ENCODE measurements at regions not wholly inside any gene's neighbourhood (a gene's known extent, or its start where the extent isn't known, plus 50 kb on each side); places are given as distances from the start of the nearest gene placed in this dataset.

- no peak for TF ChIP-seq CTCF (conservative IDR thresholded peaks at IDR 0.05)
- Mint-ChIP-seq H3K27me3 (no peaks in the 10 kb centered on the region), H3K4me1 (ENCODE audit: unreplicated experiment) (peaks cover 18% of the 10 kb centered on the region), H3K4me3 (peak overlapping the region; percentile 96), H3K36me3 (no peaks in the 10 kb centered on the region), H3K9me3 (no peaks in the 10 kb centered on the region), H3K27ac (peak overlapping the region; percentile 97)
- DNase-seq (ENCODE audit: extremely low spot score, unreplicated experiment): no peak
Measured at GRCh38 chr1:9429342-9429711, 109.9 kb upstream of the SLC25A33 start.

- no peaks in the 10 kb centered on the region for H3K36me3 Mint-ChIP-seq
- TF ChIP-seq CTCF (conservative IDR thresholded peaks at IDR 0.05): no peak
- no peak for DNase-seq (ENCODE audit: extremely low spot score, unreplicated experiment)
- H3K27ac Mint-ChIP-seq: no peak overlapping the region
- H3K27me3 Mint-ChIP-seq: no peaks in the 10 kb centered on the region
- no peak overlapping the region for H3K4me3 Mint-ChIP-seq
- peaks cover 20% of the 10 kb centered on the region for H3K4me1 Mint-ChIP-seq (ENCODE audit: unreplicated experiment)
- H3K9me3 Mint-ChIP-seq: no peaks in the 10 kb centered on the region
Measured at GRCh38 chr1:9434247-9435152, 104.8 kb upstream of the SLC25A33 start.

GRCh38 chr1:9435153-9435636, 104.1 kb upstream of the SLC25A33 start:
- Mint-ChIP-seq H3K36me3 (no peaks in the 10 kb centered on the region), H3K27me3 (no peaks in the 10 kb centered on the region), H3K4me3 (no peak overlapping the region), H3K9me3 (no peaks in the 10 kb centered on the region), H3K27ac (peak overlapping the region; percentile 20), H3K4me1 (ENCODE audit: unreplicated experiment) (peaks cover 17% of the 10 kb centered on the region)
- no peak for TF ChIP-seq CTCF (conservative IDR thresholded peaks at IDR 0.05)
- no peak for DNase-seq (ENCODE audit: extremely low spot score, unreplicated experiment)

- DNase-seq (ENCODE audit: extremely low spot score, unreplicated experiment): no peak
- no peaks in the 10 kb centered on the region for H3K27me3 Mint-ChIP-seq
- H3K4me1 Mint-ChIP-seq (ENCODE audit: unreplicated experiment): peaks cover 22% of the 10 kb centered on the region
- H3K27ac Mint-ChIP-seq: peak overlapping the region; percentile 20
- H3K4me3 Mint-ChIP-seq: no peak overlapping the region
- no peak for TF ChIP-seq CTCF (conservative IDR thresholded peaks at IDR 0.05)
- no peaks in the 10 kb centered on the region for H3K36me3 Mint-ChIP-seq
- H3K9me3 Mint-ChIP-seq: no peaks in the 10 kb centered on the region
Measured at GRCh38 chr1:9435854-9436640, 103.2 kb upstream of the SLC25A33 start.

GRCh38 chr1:9437961-9438430, 101.3 kb upstream of the SLC25A33 start:
- Mint-ChIP-seq H3K9me3 (no peaks in the 10 kb centered on the region), H3K36me3 (no peaks in the 10 kb centered on the region), H3K4me1 (ENCODE audit: unreplicated experiment) (peaks cover 34% of the 10 kb centered on the region), H3K27me3 (no peaks in the 10 kb centered on the region), H3K27ac (no peak overlapping the region), H3K4me3 (no peak overlapping the region)
- TF ChIP-seq CTCF (conservative IDR thresholded peaks at IDR 0.05): no peak
- no peak for DNase-seq (ENCODE audit: extremely low spot score, unreplicated experiment)

Data from type B pancreatic cell (in vitro differentiated cells).